H1 (cell line): ENCODE measurements at regions not wholly inside any gene's neighbourhood (a gene's known extent, or its start where the extent isn't known, plus 50 kb on each side); places are given as distances from the start of the nearest gene placed in this dataset.

Experiments used
- CTCF ChIA-PET: fragments of 300-600 bp; sonication (Branson Sonifier 250); formaldehyde crosslinking; loops from one replicate; lab custom pipeline; 2021; ENCODE audit not compliant: partially characterized antibody; lab: Charles Lee
- POLR2A ChIA-PET: fragments of 300-600 bp; sonication (Branson Sonifier 250); formaldehyde crosslinking; loops from one replicate; lab custom pipeline; 2021; ENCODE audit warnings: inconsistent platforms; ENCODE audit not compliant: partially characterized antibody; lab: Charles Lee
- DNase-seq, 2 experiments: peaks; one replicate each; pipeline versions ENCODE4 v3.0.0 to v3.0.0-alpha.2; 2010 to 2022; ENCODE audit warnings: low spot score in 2 of 2, low read depth in 1 of 2, mixed read lengths in 1 of 2
- FAIRE-seq: peaks from 2 replicates; lab custom pipeline; 2011; peaks lifted over from hg19 to GRCh38; lab: Jason Lieb, UNC
- H2AFZ ChIP-seq: 2 replicates; pipeline ENCODE4 v1.8.1; 2012; ENCODE audit warnings: low read length, inconsistent platforms
- H2AK5ac ChIP-seq: 2 replicates; pipeline ENCODE4 v1.6.1; 2013; ENCODE audit warnings: low read depth, low read length
- H2BK120ac ChIP-seq: replicated peaks from 2 replicates; pipeline ENCODE3; 2013; ENCODE audit warnings: low read depth, low read length, inconsistent platforms
- H2BK12ac ChIP-seq: 2 replicates; pipeline ENCODE4 v1.6.1; 2013; ENCODE audit warnings: low read depth, low read length
- H2BK15ac ChIP-seq: 2 replicates; pipeline ENCODE4 v1.6.1; 2013; ENCODE audit warnings: low read length
- H2BK20ac ChIP-seq: 2 replicates; pipeline ENCODE4 v1.6.1; 2013; ENCODE audit warnings: low read length
- H2BK5ac ChIP-seq: 2 replicates; pipeline ENCODE4 v1.6.1; 2013; ENCODE audit warnings: low read depth, low read length
- H3K14ac ChIP-seq: 2 replicates; pipeline ENCODE4 v1.6.1; 2013; ENCODE audit warnings: inconsistent platforms; ENCODE audit not compliant: insufficient read length
- H3K18ac ChIP-seq: 2 replicates; pipeline ENCODE4 v1.6.1; 2013; ENCODE audit warnings: low read length; ENCODE audit errors: extremely low read depth
- H3K23ac ChIP-seq: 2 replicates; pipeline ENCODE4 v1.6.1; 2013; ENCODE audit warnings: inconsistent platforms; ENCODE audit not compliant: insufficient read length
- H3K23me2 ChIP-seq: 2 replicates; pipeline ENCODE4 v1.6.1; 2013; ENCODE audit warnings: low read depth, low read length
- H3K27ac ChIP-seq: 2 replicates; pipeline ENCODE4 v1.6.1; 2011; ENCODE audit warnings: low read depth, low read length, inconsistent platforms
- H3K27me3 ChIP-seq, 4 experiments: replicated peaks in 1 of 4; 1 replicate in 1 of 4; 2 replicates in 3 of 4; pipeline versions ENCODE4 v1.6.1 to v1.8.1; 2011 to 2013; ENCODE audit warnings: low read length in 3 of 4, mild to moderate bottlenecking in 3 of 4, inconsistent platforms in 2 of 4, mixed read lengths in 2 of 4, moderate library complexity in 1 of 4; ENCODE audit not compliant: control insufficient read depth in 3 of 4, insufficient read depth in 3 of 4; ENCODE audit errors: extremely low read depth in 1 of 4
- H3K36me3 ChIP-seq, 4 experiments: 2 replicates each; pipeline versions ENCODE4 v1.6.1 to v1.8.1; 2011 to 2013; ENCODE audit warnings: mild to moderate bottlenecking in 4 of 4, low read length in 3 of 4, moderate library complexity in 2 of 4, control low read depth in 1 of 4, inconsistent platforms in 1 of 4; ENCODE audit not compliant: insufficient read depth in 4 of 4, control insufficient read depth in 2 of 4
- H3K4ac ChIP-seq: replicated peaks from 2 replicates; pipeline ENCODE3; 2013; ENCODE audit warnings: low read length, low read depth, mixed read lengths, inconsistent platforms; ENCODE audit not compliant: insufficient read length
- H3K4me1 ChIP-seq, 4 experiments: replicated peaks in 1 of 4; 1 replicate in 1 of 4; 2 replicates in 3 of 4; pipeline versions ENCODE4 v1.6.1 to v1.8.1; 2011 to 2013; ENCODE audit warnings: low read length in 3 of 4, inconsistent platforms in 2 of 4, mixed read lengths in 1 of 4; ENCODE audit not compliant: insufficient read depth in 4 of 4, control insufficient read depth in 3 of 4
- H3K4me2 ChIP-seq, 2 experiments: 2 replicates each; pipeline versions ENCODE4 v1.6.1 to v1.8.1; 2011 to 2013; ENCODE audit warnings: low read depth in 2 of 2, low read length in 2 of 2, control low read depth in 1 of 2, inconsistent platforms in 1 of 2, mild to moderate bottlenecking in 1 of 2; ENCODE audit not compliant: insufficient read depth in 1 of 2
- H3K4me3 ChIP-seq, 4 experiments: fragments of 200-600, 300-600 bp in 1 of 4; sonication (generic), shearing (Covaris generic), sonication (Bioruptor Twin) in 1 of 4; 2 replicates each; pipeline versions ENCODE4 v1.5.1 to v1.8.1; 2011 to 2016; ENCODE audit warnings: low read length in 4 of 4, low read depth in 3 of 4, control low read depth in 2 of 4, inconsistent platforms in 2 of 4, mild to moderate bottlenecking in 2 of 4, mixed read lengths in 1 of 4, moderate library complexity in 1 of 4; ENCODE audit not compliant: insufficient read depth in 2 of 4; ENCODE audit errors: extremely low read depth in 1 of 4
- H3K56ac ChIP-seq: replicated peaks from 2 replicates; pipeline ENCODE3; 2013; ENCODE audit warnings: low read depth, mild to moderate bottlenecking, mixed read lengths, low read length, inconsistent platforms; ENCODE audit not compliant: insufficient read length
- H3K79me1 ChIP-seq: 2 replicates; pipeline ENCODE4 v1.6.1; 2013; ENCODE audit warnings: low read depth, low read length, control low read depth
- H3K79me2 ChIP-seq, 2 experiments: 2 replicates each; pipeline versions ENCODE4 v1.6.1 to v1.8.1; 2012 to 2013; ENCODE audit warnings: low read length in 2 of 2, mild to moderate bottlenecking in 2 of 2, inconsistent platforms in 1 of 2; ENCODE audit not compliant: insufficient read depth in 2 of 2, control insufficient read depth in 1 of 2
- H3K9ac ChIP-seq, 4 experiments: replicated peaks in 1 of 4; 1 replicate in 1 of 4; 2 replicates in 3 of 4; pipeline versions ENCODE4 v1.6.1 to v1.8.1; 2011 to 2013; ENCODE audit warnings: low read depth in 3 of 4, low read length in 3 of 4, control low read depth in 2 of 4, mild to moderate bottlenecking in 2 of 4, moderate library complexity in 2 of 4, inconsistent platforms in 1 of 4; ENCODE audit errors: extremely low read depth in 1 of 4
- H3K9me3 ChIP-seq, 2 experiments: 2 replicates each; pipeline versions ENCODE4 v1.6.1 to v1.8.1; 2012 to 2013; ENCODE audit warnings: mild to moderate bottlenecking in 2 of 2, moderate library complexity in 2 of 2, control low read depth in 1 of 2, inconsistent platforms in 1 of 2, low read depth in 1 of 2, low read length in 1 of 2, mixed read lengths in 1 of 2; ENCODE audit not compliant: insufficient read depth in 2 of 2
- H4K20me1 ChIP-seq, 2 experiments: replicated peaks in 1 of 2; 2 replicates each; pipeline versions ENCODE3 to v1.8.1; 2011 to 2013; ENCODE audit warnings: inconsistent platforms in 2 of 2, low read length in 2 of 2, mild to moderate bottlenecking in 1 of 2; ENCODE audit not compliant: insufficient read depth in 2 of 2, control insufficient read depth in 1 of 2
- H4K5ac ChIP-seq: 2 replicates; pipeline ENCODE4 v1.6.1; 2013; ENCODE audit warnings: low read length, low read depth, mixed read lengths, inconsistent platforms; ENCODE audit not compliant: insufficient read length
- H4K8ac ChIP-seq: 2 replicates; pipeline ENCODE4 v1.8.0; 2013; ENCODE audit warnings: mild to moderate bottlenecking, moderate library complexity, low read length, inconsistent platforms; ENCODE audit not compliant: insufficient read depth; ENCODE audit errors: extremely low read depth
- H4K91ac ChIP-seq: replicated peaks from 2 replicates; pipeline ENCODE3; 2013; ENCODE audit warnings: low read length, mixed read lengths, inconsistent platforms; ENCODE audit not compliant: insufficient read length
- ATF3 ChIP-seq: IDR thresholded peaks from 2 replicates; pipeline ENCODE4 v1.6.1; 2011; ENCODE audit warnings: low read depth, mild to moderate bottlenecking, low read length; ENCODE audit not compliant: insufficient read depth
- BCL11A ChIP-seq, 2 experiments: IDR thresholded peaks; one replicate each; pipeline ENCODE4 v1.6.1; 2011; ENCODE audit warnings: low read depth in 2 of 2, low read length in 2 of 2, mild to moderate bottlenecking in 2 of 2
- CBX8 ChIP-seq: fragments of 300-800, 300-1000 bp; sonication (generic); IDR thresholded peaks from 2 replicates; pipeline ENCODE4 v1.7.1; 2016; ENCODE audit warnings: low read depth, low read length, borderline replicate concordance
- EGR1 ChIP-seq: IDR thresholded peaks from 2 replicates; pipeline ENCODE4 v1.6.1; 2011; ENCODE audit warnings: low read depth, low read length, borderline replicate concordance
- EP300 ChIP-seq, 2 experiments: IDR thresholded peaks; 1 replicate in 1 of 2; 2 replicates in 1 of 2; pipeline ENCODE4 v1.6.1; 2011 to 2012; ENCODE audit warnings: low read depth in 2 of 2, low read length in 2 of 2, mild to moderate bottlenecking in 2 of 2, borderline replicate concordance in 1 of 2, inconsistent platforms in 1 of 2, moderate library complexity in 1 of 2
- HDAC6 ChIP-seq: IDR thresholded peaks from one replicate; pipeline ENCODE4 v1.7.1; 2012; ENCODE audit warnings: low read depth, mild to moderate bottlenecking, inconsistent platforms, low read length, moderate library complexity
- JUN ChIP-seq: IDR thresholded peaks from 2 replicates; pipeline ENCODE4 v1.6.1; 2011; ENCODE audit warnings: low read depth, mild to moderate bottlenecking, improper control_type of control experiment, low read length
- POU5F1 ChIP-seq: IDR thresholded peaks from 2 replicates; pipeline ENCODE4 v1.6.1; 2011; ENCODE audit warnings: low read depth, mild to moderate bottlenecking, low read length, moderate library complexity
- SP4 ChIP-seq: IDR thresholded peaks from 2 replicates; pipeline ENCODE4 v1.6.1; 2012; ENCODE audit warnings: low read length, inconsistent platforms
- WGBS, 2 experiments: shearing (Covaris generic) in 1 of 2; methylation state at CpG; one replicate each; pipeline versions ENCODE4 v1.1.6 to v1.1.7; 2013 to 2015; ENCODE audit warnings: low lambda C conversion rate in 2 of 2, mixed read lengths in 2 of 2, inconsistent platforms in 1 of 2, low coverage in 1 of 2, missing lambda C conversion rate in 1 of 2; ENCODE audit not compliant: insufficient replicate concordance in 2 of 2, insufficient coverage in 1 of 2, insufficient read length in 1 of 2; ENCODE audit errors: extremely low coverage in 1 of 2, missing lambda C conversion rate in 1 of 2; 5-methylcytosine and 5-hydroxymethylcytosine counted together

GRCh38 chr12:74985986-74986319, 223.7 kb downstream of the KCNC2 start:
- no peak for DNase-seq
- Histone ChIP-seq H2AFZ (no peak overlapping the region), H4K91ac (no peak overlapping the region), H2BK120ac (no peak overlapping the region), H4K20me1 (no peaks in the 10 kb centered on the region), H4K5ac (no peak overlapping the region), H3K36me3 (no peaks in the 10 kb centered on the region), H2BK20ac (no peak overlapping the region), H3K27ac (no peak overlapping the region), H3K14ac (no peak overlapping the region), H3K4me2 (no peak overlapping the region), H3K9ac (no peak overlapping the region), H3K23me2 (no peaks in the 10 kb centered on the region), H3K4me1 (no peaks in the 10 kb centered on the region), H3K79me1 (no peaks in the 10 kb centered on the region), H3K4me3 (no peak overlapping the region), H3K23ac (no peak overlapping the region), H3K27me3 (no peaks in the 10 kb centered on the region), H2BK12ac (no peak overlapping the region), H3K18ac (no peak overlapping the region), H3K4ac (no peak overlapping the region), H3K56ac (no peak overlapping the region), H2AK5ac (no peak overlapping the region), H4K8ac (no peak overlapping the region), H2BK15ac (no peak overlapping the region), H3K9me3 (no peaks in the 10 kb centered on the region), H2BK5ac (no peak overlapping the region), H3K79me2 (no peaks in the 10 kb centered on the region)
- WGBS, 2 experiments, result 93% methylated on average over 5 of the region's 5 CpGs; no CpG with 5 or more reads in 1 of the 2 experiments
- CTCF ChIA-PET, result interaction anchor here (1.2 kb wide), 1 partner anchor 11 kb away, joined by 3 read pairs; no protein-coding TSS in a partner anchor
- TF ChIP-seq CBX8 (no peak), EP300 (IDR thresholded peaks at IDR 0.05; ENCODE audit: borderline replicate concordance in 1 of 2, low read depth in 2 of 2, low read length in 2 of 2) (no peak), ATF3 (no peak), HDAC6 (no peak), SP4 (no peak), EGR1 (no peak), BCL11A (IDR thresholded peaks at IDR 0.05; ENCODE audit: low read depth in 2 of 2, low read length in 2 of 2) (no peak), JUN (no peak), POU5F1 (no peak)
- POLR2A ChIA-PET, result no interaction called here
- FAIRE-seq, result no peak
